Naive B cell (primary cell): ENCODE measurements at regions not wholly inside any gene's neighbourhood (a gene's known extent, or its start where the extent isn't known, plus 50 kb on each side); places are given as distances from the start of the nearest gene placed in this dataset.

Experiments
- ATAC-seq, 2 donors: fragments of 150-1000 bp; cut with Tn5 transposase; 2 replicates each; pipeline ENCODE4 v1.10.0; 2021; ENCODE audit warnings: low read depth in 2 of 2, mild to moderate bottlenecking in 2 of 2, moderate library complexity in 2 of 2
- DNase-seq: peaks from one replicate; pipeline ENCODE4 v3.0.0; 2022
- H3K27ac Mint-ChIP-seq, 6 donors: one replicate each; pipeline ENCODE4 v1.8.0; 2020 to 2022; ENCODE audit warnings: mild to moderate bottlenecking in 6 of 6, mixed read lengths in 6 of 6, moderate library complexity in 5 of 6, inconsistent platforms in 2 of 6
- H3K27me3 Mint-ChIP-seq, 3 donors: one replicate each; pipeline ENCODE4 v1.8.0; 2021 to 2022; ENCODE audit warnings: mixed read lengths in 3 of 3, mild to moderate bottlenecking in 1 of 3
- H3K36me3 Mint-ChIP-seq, 2 donors: one replicate each; pipeline ENCODE4 v1.8.0; 2020 to 2022; ENCODE audit warnings: mixed read lengths in 2 of 2, inconsistent platforms in 1 of 2, mild to moderate bottlenecking in 1 of 2
- H3K4me1 Mint-ChIP-seq, 3 donors: one replicate each; pipeline ENCODE4 v1.8.0; 2020 to 2022; ENCODE audit warnings: mixed read lengths in 3 of 3, inconsistent platforms in 1 of 3, mild to moderate bottlenecking in 1 of 3, moderate library complexity in 1 of 3
- H3K4me3 Mint-ChIP-seq, 8 donors: one replicate each; pipeline ENCODE4 v1.8.0; 2020 to 2022; ENCODE audit warnings: mild to moderate bottlenecking in 8 of 8, mixed read lengths in 8 of 8, moderate library complexity in 8 of 8, inconsistent platforms in 2 of 8
- H3K9me3 Mint-ChIP-seq, 7 donors: one replicate each; pipeline ENCODE4 v1.8.0; 2020 to 2022; ENCODE audit warnings: mixed read lengths in 7 of 7, mild to moderate bottlenecking in 5 of 7, inconsistent platforms in 2 of 7, moderate library complexity in 1 of 7

DNA sequence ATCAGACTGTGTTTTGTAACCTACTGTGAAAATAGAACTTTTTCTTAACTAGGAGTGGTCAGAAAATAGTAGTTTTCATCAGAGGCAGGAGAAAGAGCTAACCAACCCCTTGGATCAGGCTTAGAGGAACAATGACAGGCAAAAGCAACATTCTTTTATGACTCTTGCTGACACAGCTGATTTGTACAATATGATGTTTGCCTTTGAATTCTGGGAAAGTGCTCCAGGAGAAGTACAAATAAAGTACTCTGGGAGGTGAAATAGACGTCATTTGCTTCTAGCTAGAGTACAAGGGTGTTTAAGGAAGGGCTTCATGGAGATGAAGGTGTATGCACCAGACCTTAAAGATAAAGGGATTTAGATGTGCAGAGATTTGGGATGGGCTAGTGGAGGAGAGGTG is 75.1 kb upstream of the KIAA1217 start:
- no peak for DNase-seq
- Mint-ChIP-seq H3K4me1 (no peaks in the 10 kb centered on the region), H3K36me3 (no peaks in the 10 kb centered on the region), H3K9me3 (peaks cover 0 to 8% (median 3%) of the 10 kb centered on the region in 7 donors), H3K4me3 (no peak overlapping the region), H3K27me3 (peaks cover 0 to 6% (median 0%) of the 10 kb centered on the region in 3 donors), H3K27ac (no peak overlapping the region)
- no peak for ATAC-seq

DNA sequence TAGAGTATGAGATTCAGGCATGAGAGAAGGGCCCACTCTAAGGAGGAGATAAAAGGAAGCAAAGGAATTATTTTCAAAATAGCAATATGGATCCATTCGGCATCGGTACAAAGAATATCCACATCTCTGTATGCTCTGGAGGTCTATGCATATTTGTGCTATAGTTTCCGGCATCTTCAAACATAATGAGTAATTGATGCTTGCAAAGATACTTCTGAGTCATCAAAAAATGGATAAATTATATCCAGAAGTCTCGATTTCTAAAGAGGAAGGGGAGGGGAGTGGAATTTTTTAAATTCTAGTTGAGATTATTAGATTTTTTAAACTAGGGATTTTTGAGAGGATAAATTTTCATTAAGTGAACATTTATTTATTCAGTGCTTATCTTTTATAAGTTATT is 72.9 kb upstream of the KIAA1217 start:
- no peak overlapping the region for H3K27ac Mint-ChIP-seq
- no peak overlapping the region for H3K4me3 Mint-ChIP-seq
- H3K9me3 Mint-ChIP-seq, result peaks cover 0 to 10% (median 4%) of the 10 kb centered on the region in 7 donors
- no peaks in the 10 kb centered on the region for H3K27me3 Mint-ChIP-seq
- no peaks in the 10 kb centered on the region for H3K36me3 Mint-ChIP-seq
- no peak for DNase-seq
- no peaks in the 10 kb centered on the region for H3K4me1 Mint-ChIP-seq
- ATAC-seq, result no peak

DNA sequence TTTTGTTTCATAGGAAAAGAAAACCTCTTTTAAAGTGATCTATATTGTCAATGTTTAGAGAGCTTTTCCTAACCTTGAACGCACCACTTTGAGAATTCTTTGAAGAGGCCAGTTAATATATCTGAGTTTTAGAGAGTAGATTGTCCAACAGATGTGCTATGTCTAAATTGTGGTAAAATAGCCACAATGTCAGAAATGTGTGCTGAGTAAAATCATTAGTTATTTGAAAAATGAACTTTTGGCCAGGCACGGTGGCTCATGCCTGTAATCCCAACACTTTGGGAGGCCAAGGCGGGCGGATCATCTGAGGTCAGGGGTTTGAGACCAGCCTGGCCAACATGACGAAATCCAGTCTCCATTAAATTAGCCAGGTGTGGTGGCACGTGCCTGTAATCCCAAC is 61.6 kb upstream of the KIAA1217 start:
- Mint-ChIP-seq H3K4me1 (no peaks in the 10 kb centered on the region), H3K27ac (no peak overlapping the region), H3K27me3 (no peaks in the 10 kb centered on the region), H3K9me3 (peaks cover 0 to 13% (median 4%) of the 10 kb centered on the region in 7 donors), H3K36me3 (no peaks in the 10 kb centered on the region), H3K4me3 (no peak overlapping the region)
- DNase-seq (no peak), ATAC-seq (no peak)

DNA sequence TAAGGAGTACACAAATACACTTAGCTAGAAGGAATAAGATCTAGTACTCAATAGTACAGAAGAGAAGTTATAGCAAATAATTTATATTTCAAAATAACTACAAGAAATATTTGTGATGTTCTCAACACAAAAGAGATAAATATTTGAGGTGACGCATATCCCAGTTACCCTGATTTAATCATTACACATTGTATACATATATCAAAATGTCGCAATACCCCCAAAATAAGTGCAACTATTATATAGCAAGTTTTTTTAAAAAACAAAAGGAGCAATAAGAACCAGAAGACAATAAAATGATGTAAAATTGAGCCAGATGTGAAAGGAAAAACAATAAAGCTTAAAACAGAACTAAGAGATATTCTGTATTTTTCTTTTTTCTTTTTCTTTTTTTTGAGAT is 59.3 kb upstream of the KIAA1217 start:
- Mint-ChIP-seq H3K9me3 (peaks cover 0 to 6% (median 0%) of the 10 kb centered on the region in 7 donors), H3K4me1 (no peaks in the 10 kb centered on the region), H3K27me3 (no peaks in the 10 kb centered on the region), H3K36me3 (no peaks in the 10 kb centered on the region), H3K4me3 (no peak overlapping the region), H3K27ac (no peak overlapping the region)
- DNase-seq (no peak), ATAC-seq (no peak)

DNA sequence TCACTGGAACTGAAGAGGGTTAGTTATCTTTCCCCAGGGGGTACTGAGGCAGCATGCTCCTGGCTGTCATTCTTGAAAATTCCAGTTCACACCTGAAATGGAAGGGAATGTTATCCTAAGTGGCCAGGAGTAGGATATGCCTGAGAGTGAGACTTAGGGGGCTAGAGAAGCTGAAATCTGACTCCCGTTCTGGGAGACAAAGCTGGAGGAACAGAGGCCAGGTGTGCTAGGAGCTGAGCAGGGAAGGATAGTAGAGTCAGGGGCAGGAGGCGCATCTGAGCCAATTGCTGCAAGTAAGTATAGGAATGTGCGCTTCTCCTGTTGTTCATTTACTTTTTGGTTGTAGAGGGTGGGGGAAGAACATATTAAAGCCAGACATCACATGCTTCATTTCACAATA is 58.1 kb upstream of the KIAA1217 start:
- H3K36me3 Mint-ChIP-seq, result no peaks in the 10 kb centered on the region

GRCh38 chr10:24152270-24152669 is 56.7 kb upstream of the KIAA1217 start:
- DNase-seq, result no peak
- Mint-ChIP-seq H3K4me1 (no peaks in the 10 kb centered on the region), H3K4me3 (no peak overlapping the region), H3K36me3 (no peaks in the 10 kb centered on the region), H3K27ac (no peak overlapping the region), H3K9me3 (peaks cover 2 to 15% (median 9%) of the 10 kb centered on the region in 7 donors), H3K27me3 (no peaks in the 10 kb centered on the region)
- no peak for ATAC-seq

More for the DNA sequence above, 58.1 kb upstream of the KIAA1217 start:
- no peak for DNase-seq
- Mint-ChIP-seq H3K27me3 (no peaks in the 10 kb centered on the region), H3K27ac (no peak overlapping the region), H3K4me1 (no peaks in the 10 kb centered on the region), H3K4me3 (no peak overlapping the region), H3K9me3 (peaks cover 0 to 7% (median 2%) of the 10 kb centered on the region in 7 donors)
- ATAC-seq, result no peak

GRCh38 chr10:24153031-24153430 is 55.9 kb upstream of the KIAA1217 start:
- DNase-seq (no peak), ATAC-seq (no peak)

DNA sequence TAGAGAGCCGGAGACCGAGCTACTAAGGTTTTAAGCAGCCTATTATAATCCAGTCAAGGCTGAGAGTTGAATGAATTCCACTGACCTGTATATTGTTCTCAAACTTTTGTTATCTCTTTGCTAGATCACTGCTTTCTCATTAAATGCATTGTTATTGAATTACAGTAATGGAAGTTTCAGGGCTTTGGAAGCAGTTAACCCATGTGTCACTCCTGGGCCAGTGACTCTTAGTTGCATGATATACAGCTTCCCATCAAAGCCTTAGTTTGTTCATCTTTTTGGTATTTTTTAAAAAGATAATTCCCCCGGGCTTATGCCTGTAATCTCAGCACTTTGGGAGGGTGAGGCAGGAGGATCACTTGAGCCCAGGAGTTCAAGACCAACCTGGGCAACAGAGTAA is 55.4 kb upstream of the KIAA1217 start:
- no peak overlapping the region for H3K4me3 Mint-ChIP-seq
- no peaks in the 10 kb centered on the region for H3K27me3 Mint-ChIP-seq
- no peak for ATAC-seq
- no peaks in the 10 kb centered on the region for H3K36me3 Mint-ChIP-seq
- no peak overlapping the region for H3K27ac Mint-ChIP-seq
- no peaks in the 10 kb centered on the region for H3K4me1 Mint-ChIP-seq
- no peak for DNase-seq
- peaks cover 5 to 28% (median 17%) of the 10 kb centered on the region in 7 donors for H3K9me3 Mint-ChIP-seq

More at GRCh38 chr10:24153031-24153430, 55.9 kb upstream of the KIAA1217 start:
- H3K4me3 Mint-ChIP-seq, result no peak overlapping the region
- peaks cover 3 to 23% (median 12%) of the 10 kb centered on the region in 7 donors for H3K9me3 Mint-ChIP-seq
- H3K4me1 Mint-ChIP-seq, result no peaks in the 10 kb centered on the region
- H3K36me3 Mint-ChIP-seq, result no peaks in the 10 kb centered on the region
- no peaks in the 10 kb centered on the region for H3K27me3 Mint-ChIP-seq
- no peak overlapping the region for H3K27ac Mint-ChIP-seq

GRCh38 chr10:24156686-24157085 is 52.3 kb upstream of the KIAA1217 start:
- Mint-ChIP-seq H3K27ac (no peak overlapping the region), H3K9me3 (peaks cover 4 to 36% (median 17%) of the 10 kb centered on the region in 7 donors)

DNA sequence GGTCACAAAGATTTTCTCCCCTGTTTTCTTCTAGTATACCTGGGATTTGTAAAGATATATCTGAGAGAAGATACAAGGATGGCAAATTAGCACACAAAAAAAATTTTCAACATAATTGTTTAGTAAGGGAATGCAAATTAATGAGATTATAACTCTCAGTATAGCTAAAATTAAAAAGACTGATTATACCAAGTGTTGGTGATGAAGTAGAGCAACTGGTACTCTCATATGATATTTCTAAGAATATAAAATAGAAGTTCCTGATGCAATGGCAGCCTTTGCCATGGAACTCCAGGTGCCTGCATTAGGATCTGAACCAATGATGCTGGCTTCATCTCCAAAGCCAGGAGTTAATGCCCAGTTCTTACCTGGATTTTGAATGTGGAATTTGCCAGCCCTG is 51.4 kb upstream of the KIAA1217 start:
- H3K4me3 Mint-ChIP-seq, result no peak overlapping the region
- no peak for ATAC-seq
- H3K9me3 Mint-ChIP-seq, result peaks cover 4 to 36% (median 17%) of the 10 kb centered on the region in 7 donors
- H3K4me1 Mint-ChIP-seq, result no peaks in the 10 kb centered on the region
- H3K27me3 Mint-ChIP-seq, result no peaks in the 10 kb centered on the region
- no peak for DNase-seq
- no peak overlapping the region for H3K27ac Mint-ChIP-seq
- H3K36me3 Mint-ChIP-seq, result no peaks in the 10 kb centered on the region

More at GRCh38 chr10:24156686-24157085, 52.3 kb upstream of the KIAA1217 start:
- Mint-ChIP-seq H3K36me3 (no peaks in the 10 kb centered on the region), H3K4me3 (no peak overlapping the region), H3K27me3 (no peaks in the 10 kb centered on the region), H3K4me1 (no peaks in the 10 kb centered on the region)
- DNase-seq, result no peak
- no peak for ATAC-seq
